Fibroblast of lung (primary cell): ENCODE measurements at regions not wholly inside any gene's neighbourhood (a gene's known extent, or its start where the extent isn't known, plus 50 kb on each side); places are given as distances from the start of the nearest gene placed in this dataset.

Experiments
- DNase-seq, 2 donors: peaks; one replicate each; pipeline versions ENCODE4 v3.0.0 to v3.0.0-alpha.2; 2010; ENCODE audit warnings: low read depth in 2 of 2
- H2AFZ ChIP-seq: 2 replicates; pipeline ENCODE4 v1.5.1; 2012; ENCODE audit warnings: low read length, control low read depth, inconsistent platforms
- H3K27ac ChIP-seq: 2 replicates; pipeline ENCODE4 v1.5.1; 2011; ENCODE audit warnings: low read length, control low read depth; ENCODE audit not compliant: insufficient read depth
- H3K27me3 ChIP-seq: 2 replicates; pipeline ENCODE4 v1.5.1; 2011; ENCODE audit warnings: mild to moderate bottlenecking, low read length; ENCODE audit not compliant: control insufficient read depth, insufficient read depth
- H3K36me3 ChIP-seq: 2 replicates; pipeline ENCODE4 v1.5.1; 2011; ENCODE audit warnings: low read length; ENCODE audit not compliant: control insufficient read depth, insufficient read depth
- H3K4me1 ChIP-seq: 2 replicates; pipeline ENCODE4 v1.5.1; 2011; ENCODE audit warnings: low read length; ENCODE audit not compliant: control insufficient read depth, insufficient read depth; ENCODE audit errors: extremely low read depth
- H3K4me2 ChIP-seq: 2 replicates; pipeline ENCODE4 v1.5.1; 2011; ENCODE audit warnings: low read length, control low read depth; ENCODE audit not compliant: insufficient read depth; ENCODE audit errors: extremely low read depth
- H3K4me3 ChIP-seq, 4 experiments: fragments of 200-600 bp in 1 of 4; sonication (generic) in 1 of 4; replicated peaks in 1 of 4; 2 replicates each; pipeline ENCODE4 v1.5.1; 2011 to 2016; ENCODE audit warnings: low read length in 4 of 4, low read depth in 3 of 4, mild to moderate bottlenecking in 3 of 4, control low read depth in 2 of 4, inconsistent platforms in 1 of 4, mixed read lengths in 1 of 4; ENCODE audit not compliant: insufficient read depth in 1 of 4; ENCODE audit errors: control extremely low read depth in 1 of 4
- H3K79me2 ChIP-seq: 2 replicates; pipeline ENCODE4 v1.5.1; 2012; ENCODE audit warnings: mild to moderate bottlenecking, low read length, inconsistent platforms; ENCODE audit not compliant: control insufficient read depth, insufficient read depth
- H3K9ac ChIP-seq: 2 replicates; pipeline ENCODE4 v1.5.1; 2011; ENCODE audit warnings: mild to moderate bottlenecking, low read length, control low read depth; ENCODE audit not compliant: insufficient read depth
- H3K9me3 ChIP-seq: 2 replicates; pipeline ENCODE4 v1.5.1; 2012; ENCODE audit warnings: low read depth, low read length; ENCODE audit not compliant: control insufficient read depth, insufficient read depth
- H4K20me1 ChIP-seq: 2 replicates; pipeline ENCODE4 v1.5.1; 2011; ENCODE audit warnings: low read length; ENCODE audit not compliant: control insufficient read depth, insufficient read depth; ENCODE audit errors: extremely low read depth
- CTCF ChIP-seq, 2 donors: IDR thresholded peaks in 1 of 2; conservative IDR thresholded peaks in 1 of 2; 1 replicate in 1 of 2; 2 replicates in 1 of 2; pipeline ENCODE4 v1.5.1; 2011 to 2012; ENCODE audit warnings: low read length in 2 of 2, control low read depth in 1 of 2, inconsistent platforms in 1 of 2, low read depth in 1 of 2, mild to moderate bottlenecking in 1 of 2
- EZH2 ChIP-seq: IDR thresholded peaks from 2 replicates; pipeline ENCODE4 v1.5.1; 2012; ENCODE audit warnings: low read length, control low read depth, mild to moderate bottlenecking; ENCODE audit errors: missing control alignments

GRCh38 chr3:59558906-59559720 is 509.3 kb upstream of the CFAP20DC start:
- Histone ChIP-seq H3K27me3 (no peaks in the 10 kb centered on the region), H4K20me1 (no peaks in the 10 kb centered on the region), H3K9ac (no peak overlapping the region), H2AFZ (no peak overlapping the region), H3K36me3 (no peaks in the 10 kb centered on the region), H3K9me3 (no peaks in the 10 kb centered on the region), H3K4me1 (no peaks in the 10 kb centered on the region), H3K27ac (no peak overlapping the region), H3K79me2 (no peaks in the 10 kb centered on the region), H3K4me2 (no peak overlapping the region), H3K4me3 (no peak overlapping the region)
- DNase-seq: no peak
- TF ChIP-seq EZH2 (no peak), CTCF (conservative IDR thresholded peaks at IDR 0.05 in 1 of 2, IDR thresholded peaks at IDR 0.05 in 1 of 2; ENCODE audit: low read depth in 1 of 2, low read length in 2 of 2) (no peak)

- H2AFZ ChIP-seq: no peak overlapping the region
- DNase-seq: peak; percentile 28 to 58
- no peak overlapping the region for H3K4me3 ChIP-seq
- no peak for TF ChIP-seq EZH2
- TF ChIP-seq CTCF (conservative IDR thresholded peaks at IDR 0.05 in 1 of 2, IDR thresholded peaks at IDR 0.05 in 1 of 2; ENCODE audit: low read depth in 1 of 2, low read length in 2 of 2): no peak
- H3K79me2 ChIP-seq: no peaks in the 10 kb centered on the region
- H3K4me2 ChIP-seq: no peak overlapping the region
- H3K36me3 ChIP-seq: no peaks in the 10 kb centered on the region
- H4K20me1 ChIP-seq: no peaks in the 10 kb centered on the region
- H3K27ac ChIP-seq: no peak overlapping the region
- H3K4me1 ChIP-seq: no peaks in the 10 kb centered on the region
- no peaks in the 10 kb centered on the region for H3K27me3 ChIP-seq
- H3K9ac ChIP-seq: no peak overlapping the region
- H3K9me3 ChIP-seq: no peaks in the 10 kb centered on the region
Observed at GRCh38 chr3:59555593-59556315, 505.9 kb upstream of the CFAP20DC start.

DNA sequence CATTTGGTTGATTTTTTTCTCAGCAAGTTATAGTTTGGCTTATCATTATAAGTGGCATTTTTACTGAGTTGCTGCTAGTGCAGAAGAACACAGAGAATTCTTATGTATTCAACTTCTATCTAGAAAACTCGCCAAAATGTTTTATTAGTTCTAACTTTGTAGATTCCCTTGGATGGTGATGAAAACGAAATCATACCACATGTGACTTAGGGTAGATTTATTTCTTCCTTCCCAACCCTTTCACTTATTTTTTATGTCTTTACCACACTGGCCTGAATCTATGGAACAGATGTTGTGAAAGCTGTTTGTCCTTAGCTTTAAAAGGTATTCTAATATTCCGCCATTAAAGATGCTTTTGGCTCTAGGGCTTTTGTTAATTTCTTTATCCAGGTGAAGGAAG is 503.3 kb upstream of the CFAP20DC start:
- Histone ChIP-seq H2AFZ (no peak overlapping the region), H3K4me3 (no peak overlapping the region), H3K4me1 (no peaks in the 10 kb centered on the region), H3K4me2 (no peak overlapping the region), H3K79me2 (no peaks in the 10 kb centered on the region), H3K9ac (no peak overlapping the region), H4K20me1 (no peaks in the 10 kb centered on the region), H3K27ac (no peak overlapping the region), H3K9me3 (no peaks in the 10 kb centered on the region), H3K27me3 (no peaks in the 10 kb centered on the region), H3K36me3 (no peaks in the 10 kb centered on the region)
- no peak for DNase-seq
- TF ChIP-seq CTCF (conservative IDR thresholded peaks at IDR 0.05 in 1 of 2, IDR thresholded peaks at IDR 0.05 in 1 of 2; ENCODE audit: low read depth in 1 of 2, low read length in 2 of 2) (no peak), EZH2 (no peak)
